SK-MEL-5 (cell line): ENCODE measurements at regions not wholly inside any gene's neighbourhood (a gene's known extent, or its start where the extent isn't known, plus 50 kb on each side); places are given as distances from the start of the nearest gene placed in this dataset.
A peak's percentile ranks its signal among the peaks of the same experiment; 100 is the strongest.
"Not testable (repeated sequence)": the region's sequence is repeated elsewhere in the genome, so short reads cannot be mapped to it uniquely, and the experiment has no call there.

Experiments
- DNase-seq: peaks from one replicate; pipeline ENCODE4 v3.0.0-alpha.2; 2016; ENCODE audit warnings: low read depth, low spot score
- in situ Hi-C: cut with HindIII; loops from 2 replicates; pipeline ENCODE4 v1.10.0; 2016; ENCODE audit warnings: low sequenced_read_pairs, high pct_unique_total_duplicates, low pct_unique_long_range_greater_than_20kb

DNA sequence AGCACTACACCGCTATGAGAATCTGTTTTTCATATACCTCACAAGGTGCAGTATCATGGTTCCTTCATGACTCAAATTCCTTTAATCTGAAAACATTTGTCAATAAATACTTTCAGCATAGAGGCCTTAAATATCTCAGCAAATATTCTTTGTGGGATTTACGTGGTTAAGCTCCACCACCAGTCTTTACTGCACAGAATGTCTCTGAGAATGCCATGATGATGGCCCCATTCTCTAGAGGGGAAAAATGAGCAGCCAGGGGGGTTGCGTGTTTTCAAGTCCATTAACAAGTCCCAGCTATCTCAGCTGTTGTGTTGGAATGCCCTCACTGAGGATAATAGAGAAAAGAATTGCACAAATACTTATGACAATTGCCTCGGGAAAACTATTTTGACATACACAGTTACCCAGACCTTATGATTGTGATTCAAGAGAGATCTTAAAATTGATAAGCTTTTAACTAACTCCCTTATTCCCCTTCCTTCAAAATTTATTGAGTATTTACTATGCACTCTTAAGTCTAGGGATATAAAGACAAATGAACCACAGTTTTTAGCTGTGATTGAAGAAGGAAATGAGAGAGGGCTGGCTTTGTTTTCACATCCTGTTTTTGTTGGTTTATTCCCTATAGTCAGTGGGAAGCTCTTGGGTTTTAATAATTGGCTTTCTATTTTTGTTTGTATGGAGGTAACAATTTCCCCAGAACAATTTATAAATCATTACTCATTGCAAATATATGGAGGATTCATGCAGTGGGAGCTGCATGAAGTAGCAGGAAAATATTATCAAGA, 176.5 kb upstream of the VWC2 start:
- in situ Hi-C loops, result no loop called here
- peak; percentile 11 for DNase-seq

DNA sequence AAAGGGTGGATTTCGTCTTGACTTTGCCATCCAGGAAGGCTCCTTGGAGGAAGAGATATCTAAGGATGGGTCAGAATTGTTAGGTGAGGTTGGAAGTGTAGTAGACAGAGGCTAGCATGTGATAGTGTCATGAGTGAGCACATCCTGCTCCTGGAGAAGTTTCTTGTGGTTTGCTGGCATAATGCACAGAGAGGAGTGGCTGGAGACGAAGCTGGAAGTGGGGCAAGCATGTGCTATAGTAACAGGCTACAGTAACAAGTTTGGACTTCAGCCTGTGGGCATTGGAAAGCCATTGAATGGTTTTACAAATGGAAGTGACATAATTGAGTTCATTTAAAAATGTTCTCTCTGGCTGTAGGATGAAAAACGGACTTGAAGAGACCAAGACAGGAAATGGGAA, 175.6 kb upstream of the VWC2 start:
- DNase-seq, result peak; percentile 52
- in situ Hi-C loops, result no loop called here

GRCh38 chr7:49611951-49612350, 161.5 kb upstream of the VWC2 start:
- DNase-seq, result no peak
- in situ Hi-C loops, result no loop called here

GRCh38 chr7:49613759-49614158, 159.7 kb upstream of the VWC2 start:
- in situ Hi-C loops, result no loop called here
- DNase-seq, result no peak

GRCh38 chr7:49614974-49615373, 158.5 kb upstream of the VWC2 start:
- DNase-seq, in situ Hi-C loops: not testable (repeated sequence)

GRCh38 chr7:49618028-49618427, 155.4 kb upstream of the VWC2 start:
- in situ Hi-C loops, result no loop called here
- DNase-seq, result no peak

GRCh38 chr7:49623943-49624342, 149.5 kb upstream of the VWC2 start:
- no peak for DNase-seq
- in situ Hi-C loops, result no loop called here

- DNase-seq, result no peak
- in situ Hi-C loops, result no loop called here
Observed at GRCh38 chr7:49624611-49625010, 148.8 kb upstream of the VWC2 start.

GRCh38 chr7:49630513-49630912, 142.9 kb upstream of the VWC2 start:
- no peak for DNase-seq
- in situ Hi-C loops, result no loop called here

GRCh38 chr7:49631071-49631815, 142.2 kb upstream of the VWC2 start:
- no peak for DNase-seq
- in situ Hi-C loops, result no loop called here

DNA sequence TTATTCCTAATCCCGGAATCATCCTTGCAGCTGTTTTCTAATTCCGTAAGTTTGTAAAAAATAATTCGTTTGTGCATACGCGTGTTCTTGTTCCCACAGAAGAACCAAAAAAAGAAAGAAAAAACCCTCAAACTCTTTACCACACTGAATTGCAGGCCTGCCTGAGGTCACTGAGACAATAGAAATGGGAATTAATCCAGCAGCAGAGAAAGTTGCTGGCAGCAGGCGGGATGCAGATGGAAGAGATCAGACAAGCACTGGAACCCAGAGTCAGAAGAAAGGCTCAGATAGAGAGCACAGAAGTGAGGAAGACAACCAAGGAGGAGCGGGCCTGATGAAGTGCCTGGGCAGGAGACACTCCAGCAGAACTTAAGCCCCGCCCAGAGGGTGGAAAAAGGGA, 141.5 kb upstream of the VWC2 start:
- in situ Hi-C loops, result no loop called here

GRCh38 chr7:49635800-49636199, 137.6 kb upstream of the VWC2 start:
- DNase-seq, result peak; percentile 56

More for the DNA sequence above, 141.5 kb upstream of the VWC2 start:
- no peak for DNase-seq

GRCh38 chr7:49636400-49636799, 137.0 kb upstream of the VWC2 start:
- DNase-seq, result no peak
- in situ Hi-C loops, result no loop called here

More at GRCh38 chr7:49635800-49636199, 137.6 kb upstream of the VWC2 start:
- in situ Hi-C loops, result no loop called here

DNA sequence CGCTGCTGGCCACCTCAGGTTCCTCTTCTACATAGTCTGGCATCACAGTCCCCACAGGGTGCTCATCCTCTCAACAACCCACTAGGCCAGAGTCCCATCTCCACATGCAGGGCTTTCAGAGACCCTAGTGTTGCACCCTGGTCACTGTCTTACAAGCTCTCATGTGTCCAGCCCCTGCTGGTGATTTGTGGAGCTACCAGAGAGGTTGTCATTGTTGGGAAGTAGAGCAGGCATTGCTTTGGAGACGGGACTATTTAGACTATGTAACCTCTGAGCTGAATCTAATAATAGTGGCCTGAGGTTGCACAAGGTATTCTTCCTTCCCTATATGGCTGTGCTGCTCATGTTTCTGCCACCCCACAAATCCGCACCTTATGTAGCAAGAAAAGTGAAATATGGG, 135.3 kb upstream of the VWC2 start:
- in situ Hi-C loops, result no loop called here
- DNase-seq, result peak; percentile 27

DNA sequence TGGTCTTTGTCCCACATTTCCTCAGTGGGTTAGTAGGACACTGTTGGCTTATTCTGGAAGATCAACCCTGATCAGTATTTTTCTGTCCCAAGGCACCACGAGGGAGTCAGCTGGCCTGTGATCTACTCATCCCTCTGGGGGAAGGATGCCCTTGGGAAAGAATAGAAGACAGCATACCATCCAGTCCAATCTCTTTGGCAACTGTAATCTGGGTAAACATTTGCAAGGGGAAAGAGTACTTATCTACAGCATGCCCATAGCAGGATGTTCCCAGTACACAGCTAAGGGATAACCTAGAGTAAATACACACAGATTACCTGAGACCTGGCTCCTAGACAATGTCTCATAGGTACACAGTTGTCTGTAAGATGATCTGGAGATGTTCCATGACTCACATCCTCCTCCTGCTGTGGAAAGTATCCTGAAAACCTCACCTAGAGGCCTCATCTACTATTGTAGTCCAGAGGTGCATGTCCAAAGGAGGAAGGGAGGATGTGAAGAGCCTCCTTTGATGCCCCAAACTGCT, 134.3 kb upstream of the VWC2 start:
- DNase-seq, result no peak
- in situ Hi-C loops, result no loop called here

DNA sequence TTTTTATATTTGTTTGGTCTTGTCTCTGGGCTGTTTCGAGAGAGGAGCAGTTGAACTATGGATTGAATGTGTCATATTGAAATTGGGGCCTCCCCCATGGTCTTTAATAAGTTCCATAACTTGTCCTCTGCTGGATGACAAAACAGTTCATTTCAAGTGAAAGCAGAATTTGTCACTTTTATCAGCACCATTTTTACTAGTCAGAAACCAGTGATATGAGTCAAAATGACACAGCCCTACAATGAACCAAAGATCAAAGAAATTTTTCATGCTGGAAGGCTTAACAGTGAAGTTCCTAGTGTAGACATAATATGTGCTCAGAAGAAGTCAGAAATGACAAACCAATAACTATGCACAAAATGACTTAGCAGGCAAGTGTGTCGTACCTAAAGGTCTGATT, 133.6 kb upstream of the VWC2 start:
- DNase-seq, result no peak
- in situ Hi-C loops, result no loop called here

DNA sequence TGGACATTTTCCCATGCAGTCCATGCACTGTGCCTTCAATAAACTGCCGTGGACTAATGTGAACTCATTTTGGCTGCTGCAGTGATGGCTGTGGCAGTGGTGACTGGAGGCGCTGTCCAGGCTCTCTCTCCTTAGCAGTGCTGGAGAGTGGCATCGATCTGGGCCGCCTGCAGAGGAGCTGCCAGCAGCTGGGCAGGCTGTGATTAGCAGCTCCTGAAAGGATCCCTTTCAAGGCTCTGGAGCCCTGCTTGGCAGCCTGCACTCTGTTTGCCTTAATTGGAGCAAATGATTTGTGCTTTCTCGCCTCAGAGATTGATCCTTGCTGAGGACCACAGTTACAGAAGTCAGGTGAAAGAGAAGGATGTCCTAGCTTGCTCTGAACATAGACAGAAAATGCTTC, 130.1 kb upstream of the VWC2 start:
- in situ Hi-C loops, result no loop called here
- DNase-seq, result no peak

DNA sequence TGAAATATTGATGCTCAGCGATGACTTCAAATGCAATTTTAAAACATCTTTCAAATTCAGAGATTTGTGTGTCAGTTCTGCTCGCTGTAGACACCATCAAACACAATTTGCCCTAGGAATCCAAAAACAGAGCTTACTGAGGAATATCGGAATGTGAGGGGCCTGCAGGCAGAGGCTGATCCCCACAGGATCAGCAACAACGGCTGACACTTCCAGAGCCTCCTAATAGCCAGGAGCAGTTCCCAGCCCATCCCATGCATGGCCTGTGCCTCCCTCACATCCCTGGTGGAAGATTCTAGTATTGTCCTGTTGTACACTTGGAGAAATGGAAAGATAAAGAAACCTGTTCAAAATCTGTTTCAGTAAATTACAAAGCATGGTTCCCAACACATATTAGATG, 129.7 kb upstream of the VWC2 start:
- in situ Hi-C loops, result no loop called here
- DNase-seq, result no peak
